ENCODE measurements at regions not wholly inside any gene's neighbourhood (a gene's known extent, or its start where the extent isn't known, plus 50 kb on each side); places are given as distances from the start of the nearest gene placed in this dataset.

DNA sequence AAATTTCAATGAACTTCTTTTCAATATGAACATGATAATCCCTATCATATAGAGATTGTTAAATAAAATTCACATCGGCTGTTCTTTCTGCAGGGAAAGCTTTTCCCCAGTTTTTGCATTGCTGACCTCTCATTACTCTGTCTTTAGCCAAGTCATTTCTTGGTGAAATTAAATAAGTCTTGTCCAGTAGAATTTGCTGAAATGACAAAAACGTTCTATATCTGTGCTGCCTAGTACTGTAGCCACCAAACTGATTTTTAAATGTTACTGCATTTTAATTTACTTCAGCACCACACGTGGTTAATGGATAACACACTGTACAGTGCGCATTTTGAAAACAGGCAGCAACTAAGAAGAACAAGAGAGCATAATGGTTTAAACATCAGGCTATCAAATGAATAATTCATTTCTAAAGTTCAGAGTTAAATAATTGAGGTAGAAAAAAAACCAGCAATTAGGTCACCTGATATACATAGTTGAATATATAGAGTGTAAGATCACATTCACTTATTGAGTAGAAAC, 178.9 kb downstream of the LIG4 start:
- Histone ChIP-seq H3K4me3 (ENCODE audit: low read length, poor library complexity, severe bottlenecking) (no peak overlapping the region), H3K36me3 (ENCODE audit: insufficient read depth, low read length) (no peaks in the 10 kb centered on the region), H4K20me1 (ENCODE audit: insufficient read depth, low read length, poor library complexity, severe bottlenecking) (no peaks in the 10 kb centered on the region)

DNA sequence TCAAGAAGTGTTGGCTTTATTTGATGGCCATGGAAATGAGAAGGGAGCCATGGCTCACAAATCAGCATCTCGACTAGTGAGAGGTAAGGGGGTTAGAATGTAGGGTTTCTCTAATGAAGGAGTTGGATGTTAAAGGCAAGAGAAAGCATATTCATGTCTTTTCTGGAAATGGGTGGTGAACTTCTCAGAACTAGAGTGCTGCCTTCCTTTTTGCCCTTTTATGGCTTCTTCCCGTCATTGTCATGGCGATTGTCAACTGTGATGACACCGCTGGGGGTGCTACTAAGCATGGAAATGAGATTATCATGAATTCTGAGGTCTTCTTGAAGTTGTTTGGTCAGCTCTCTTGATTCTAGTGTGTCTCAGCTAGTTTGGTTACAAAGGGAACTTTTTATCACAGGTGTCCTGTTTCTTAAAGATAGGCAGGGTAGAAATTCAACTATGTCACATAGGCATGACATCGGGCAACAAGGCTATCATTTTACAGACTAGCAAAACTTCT, 180.4 kb downstream of the LIG4 start:
- Histone ChIP-seq H2AFZ (ENCODE audit: low read length) (no peak overlapping the region), H3K36me3 (ENCODE audit: insufficient read depth, low read length) (no peaks in the 10 kb centered on the region), H3K4me1 (ENCODE audit: insufficient read depth, low read length, poor library complexity, severe bottlenecking) (no peaks in the 10 kb centered on the region), H3K9me3 (ENCODE audit: insufficient read depth, low read depth, low read length) (no peaks in the 10 kb centered on the region), H3K9me2 (replicated peaks; ENCODE audit: low read depth, low read length) (no peaks in the 10 kb centered on the region), H3K4me2 (ENCODE audit: low read depth, low read length, poor library complexity, severe bottlenecking) (no peak overlapping the region), H3K79me2 (ENCODE audit: insufficient read depth, low read length) (no peaks in the 10 kb centered on the region), H3K9ac (ENCODE audit: low read depth, low read length, poor library complexity, severe bottlenecking) (no peak overlapping the region), H3K4me3 (ENCODE audit: low read length, poor library complexity, severe bottlenecking) (no peak overlapping the region), H3K27me3 (ENCODE audit: insufficient read depth, low read length, poor library complexity, severe bottlenecking) (no peaks in the 10 kb centered on the region), H4K20me1 (ENCODE audit: insufficient read depth, low read length, poor library complexity, severe bottlenecking) (no peaks in the 10 kb centered on the region), H3F3A (ENCODE audit: low read depth) (no peaks in the 10 kb centered on the region)
- TF ChIP-seq, protein P1, sequence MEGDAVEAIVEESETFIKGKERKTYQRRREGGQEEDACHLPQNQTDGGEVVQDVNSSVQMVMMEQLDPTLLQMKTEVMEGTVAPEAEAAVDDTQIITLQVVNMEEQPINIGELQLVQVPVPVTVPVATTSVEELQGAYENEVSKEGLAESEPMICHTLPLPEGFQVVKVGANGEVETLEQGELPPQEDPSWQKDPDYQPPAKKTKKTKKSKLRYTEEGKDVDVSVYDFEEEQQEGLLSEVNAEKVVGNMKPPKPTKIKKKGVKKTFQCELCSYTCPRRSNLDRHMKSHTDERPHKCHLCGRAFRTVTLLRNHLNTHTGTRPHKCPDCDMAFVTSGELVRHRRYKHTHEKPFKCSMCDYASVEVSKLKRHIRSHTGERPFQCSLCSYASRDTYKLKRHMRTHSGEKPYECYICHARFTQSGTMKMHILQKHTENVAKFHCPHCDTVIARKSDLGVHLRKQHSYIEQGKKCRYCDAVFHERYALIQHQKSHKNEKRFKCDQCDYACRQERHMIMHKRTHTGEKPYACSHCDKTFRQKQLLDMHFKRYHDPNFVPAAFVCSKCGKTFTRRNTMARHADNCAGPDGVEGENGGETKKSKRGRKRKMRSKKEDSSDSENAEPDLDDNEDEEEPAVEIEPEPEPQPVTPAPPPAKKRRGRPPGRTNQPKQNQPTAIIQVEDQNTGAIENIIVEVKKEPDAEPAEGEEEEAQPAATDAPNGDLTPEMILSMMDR (conservative IDR thresholded peaks at IDR 0.05; ENCODE audit: low read length), result no peak
- no peak for TF ChIP-seq EZH2phosphoT487 (IDR thresholded peaks at IDR 0.05; ENCODE audit: borderline replicate concordance)

More for the DNA sequence above, 178.9 kb downstream of the LIG4 start:
- Histone ChIP-seq H3F3A (ENCODE audit: low read depth) (no peaks in the 10 kb centered on the region), H3K27me3 (ENCODE audit: insufficient read depth, low read length, poor library complexity, severe bottlenecking) (no peaks in the 10 kb centered on the region), H3K4me2 (ENCODE audit: low read depth, low read length, poor library complexity, severe bottlenecking) (no peak overlapping the region), H3K79me2 (ENCODE audit: insufficient read depth, low read length) (no peaks in the 10 kb centered on the region), H3K9ac (ENCODE audit: low read depth, low read length, poor library complexity, severe bottlenecking) (no peak overlapping the region), H3K9me3 (ENCODE audit: insufficient read depth, low read depth, low read length) (no peaks in the 10 kb centered on the region), H3K9me2 (replicated peaks; ENCODE audit: low read depth, low read length) (no peaks in the 10 kb centered on the region), H3K4me1 (ENCODE audit: insufficient read depth, low read length, poor library complexity, severe bottlenecking) (no peaks in the 10 kb centered on the region), H2AFZ (ENCODE audit: low read length) (no peak overlapping the region)
- TF ChIP-seq, protein P1 (conservative IDR thresholded peaks at IDR 0.05; ENCODE audit: low read length), result no peak
- no peak for TF ChIP-seq EZH2phosphoT487 (IDR thresholded peaks at IDR 0.05; ENCODE audit: borderline replicate concordance)

DNA sequence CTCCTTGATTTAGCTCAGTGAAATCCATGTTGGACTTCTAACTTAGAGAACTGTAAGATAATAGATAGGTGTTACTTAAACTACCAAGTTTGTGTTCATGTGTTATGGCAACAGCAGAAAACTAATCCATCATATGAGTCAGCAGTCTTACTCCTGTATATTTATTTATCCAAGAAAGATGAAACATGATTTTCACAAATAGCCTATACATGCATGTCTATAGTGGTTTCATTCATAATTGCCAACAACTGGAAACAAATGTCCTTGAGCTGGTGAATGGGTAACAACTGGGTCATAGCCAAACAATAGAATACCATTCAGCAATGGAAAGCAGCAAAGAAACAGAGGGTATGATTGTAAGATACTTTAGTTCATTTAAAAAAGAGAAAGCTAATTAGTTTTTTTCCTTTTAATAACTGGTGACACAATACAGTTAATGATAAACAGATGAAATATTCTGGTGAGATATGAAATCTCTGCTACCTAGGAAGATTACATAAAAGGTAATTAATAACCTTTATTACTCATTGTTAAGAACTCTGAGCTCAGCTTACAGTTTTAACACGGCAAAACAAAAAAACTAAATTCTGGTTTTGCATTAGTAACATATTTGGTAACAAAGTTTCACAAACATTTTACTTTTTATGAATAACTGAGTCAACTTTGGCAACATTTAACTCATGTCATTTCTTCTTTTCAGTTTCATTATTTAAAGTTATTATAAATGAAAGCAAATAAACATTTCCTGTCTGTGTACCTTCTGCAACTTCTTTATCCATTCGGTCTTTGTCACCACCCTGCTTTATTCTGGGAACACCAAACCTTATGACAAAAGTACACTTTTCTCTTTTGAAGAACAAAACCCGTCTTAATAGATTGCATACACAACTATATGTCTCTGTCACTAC, 181.3 kb downstream of the LIG4 start:
- Histone ChIP-seq H3K36me3 (ENCODE audit: insufficient read depth, low read length) (no peaks in the 10 kb centered on the region), H3K9me3 (ENCODE audit: insufficient read depth, low read depth, low read length) (no peaks in the 10 kb centered on the region), H3F3A (ENCODE audit: low read depth) (no peaks in the 10 kb centered on the region), H3K79me2 (ENCODE audit: insufficient read depth, low read length) (no peaks in the 10 kb centered on the region), H4K20me1 (ENCODE audit: insufficient read depth, low read length, poor library complexity, severe bottlenecking) (no peaks in the 10 kb centered on the region), H3K27me3 (ENCODE audit: insufficient read depth, low read length, poor library complexity, severe bottlenecking) (no peaks in the 10 kb centered on the region), H2AFZ (ENCODE audit: low read length) (no peak overlapping the region), H3K4me2 (ENCODE audit: low read depth, low read length, poor library complexity, severe bottlenecking) (no peak overlapping the region), H3K4me1 (ENCODE audit: insufficient read depth, low read length, poor library complexity, severe bottlenecking) (no peaks in the 10 kb centered on the region), H3K4me3 (ENCODE audit: low read length, poor library complexity, severe bottlenecking) (no peak overlapping the region), H3K9ac (ENCODE audit: low read depth, low read length, poor library complexity, severe bottlenecking) (no peak overlapping the region), H3K9me2 (replicated peaks; ENCODE audit: low read depth, low read length) (no peaks in the 10 kb centered on the region)
- TF ChIP-seq, protein P1 (conservative IDR thresholded peaks at IDR 0.05; ENCODE audit: low read length), result no peak
- TF ChIP-seq EZH2phosphoT487 (IDR thresholded peaks at IDR 0.05; ENCODE audit: borderline replicate concordance), result no peak
